ENCODE measurements at regions not wholly inside any gene's neighbourhood (a gene's known extent, or its start where the extent isn't known, plus 50 kb on each side); places are given as distances from the start of the nearest gene placed in this dataset.

- CTCF ChIA-PET: interaction anchor here (1.4 to 2.4 kb wide), 2 partner anchors 44 to 88 kb away, joined by 4 to 11 read pairs; no protein-coding TSS in a partner anchor
- intact Hi-C loops (cut with micrococcal nuclease): loop anchor here (5.0 kb wide), 1 partner anchor 181 kb away; no protein-coding TSS in a partner anchor
Measured at GRCh38 chr9:31302620-31303418, 1081.6 kb upstream of the ACO1 start.

DNA sequence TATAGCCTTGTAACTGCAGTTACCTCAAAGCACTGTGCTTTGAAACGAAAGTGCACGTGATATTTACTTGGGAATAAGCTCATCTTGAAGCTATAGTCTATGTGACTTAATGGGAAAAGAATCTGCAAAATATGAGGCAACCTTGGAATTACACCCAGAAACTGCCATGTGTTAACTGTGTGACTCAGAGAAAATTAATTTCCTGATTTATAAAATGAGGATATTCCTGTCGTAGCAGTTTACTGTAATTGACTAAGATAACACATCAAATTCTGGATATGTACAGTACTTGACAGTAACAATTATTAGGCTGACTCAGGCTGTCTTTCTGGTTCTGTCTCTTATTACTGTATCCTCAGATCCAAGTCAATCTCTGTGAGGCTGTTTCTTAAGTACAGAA, 1079.9 kb upstream of the ACO1 start:
- POLR2A ChIA-PET: no interaction called here
- Histone ChIP-seq H3K4me3 (replicated peaks in 1 of 3; ENCODE audit: insufficient read depth in 1 of 3, low read depth in 1 of 3, low read length in 3 of 3) (no peak overlapping the region), H3K4me1 (ENCODE audit: control insufficient read depth, extremely low read depth, insufficient read depth, low read length) (peaks cover 25% of the 10 kb centered on the region), H3K4me2 (ENCODE audit: insufficient read depth, low read length) (peak overlapping the region; percentile 88), H3K27me3 (ENCODE audit: control insufficient read depth in 2 of 2, insufficient read depth in 2 of 2, low read length in 2 of 2) (no peaks in the 10 kb centered on the region), H3K27ac (ENCODE audit: insufficient read depth, low read depth, low read length) (peak overlapping the region; percentile 83), H3K79me2 (ENCODE audit: control insufficient read depth, insufficient read depth, low read length) (no peaks in the 10 kb centered on the region), H3K9ac (replicated peaks; ENCODE audit: extremely low read depth, insufficient read depth, low read length) (peak overlapping the region; percentile 71), H3K36me3 (ENCODE audit: control insufficient read depth in 2 of 2, extremely low read depth in 1 of 2, insufficient read depth in 2 of 2, low read length in 2 of 2) (no peaks in the 10 kb centered on the region), H2AFZ (ENCODE audit: low read depth, low read length) (no peak overlapping the region), H3K9me3 (replicated peaks; ENCODE audit: control insufficient read depth, insufficient read depth, low read length) (no peaks in the 10 kb centered on the region), H3K9me1 (replicated peaks; ENCODE audit: control insufficient read depth, extremely low read depth, insufficient read depth, low read length) (no peaks in the 10 kb centered on the region), H4K20me1 (replicated peaks; ENCODE audit: control insufficient read depth, extremely low read depth, insufficient read depth, low read length) (no peaks in the 10 kb centered on the region)
- BruUV-seq (replicated peaks): no TSS peak
- CTCF ChIA-PET: interaction anchor here (0.6 to 2.4 kb wide), 11 partner anchors 15 to 480 kb away, joined by 3 to 11 read pairs (median 4); no protein-coding TSS in a partner anchor
- TF ChIP-seq FOS (IDR thresholded peaks at IDR 0.05; ENCODE audit: borderline replicate concordance, insufficient read depth, low read length): peak; percentile 88
- no peak for TF ChIP-seq EZH2 (IDR thresholded peaks at IDR 0.05; ENCODE audit: borderline replicate concordance, low read depth, low read length, severe bottlenecking)
- TF ChIP-seq JUN (IDR thresholded peaks at IDR 0.05; ENCODE audit: borderline replicate concordance, insufficient read depth, insufficient read length, low read depth): peak; percentile 94
- no peak for TF ChIP-seq CTCF (IDR thresholded peaks at IDR 0.05; ENCODE audit: extremely low read depth in 1 of 2, insufficient read depth in 1 of 2, low read depth in 1 of 2, low read length in 2 of 2)
- TF ChIP-seq, protein P1, sequence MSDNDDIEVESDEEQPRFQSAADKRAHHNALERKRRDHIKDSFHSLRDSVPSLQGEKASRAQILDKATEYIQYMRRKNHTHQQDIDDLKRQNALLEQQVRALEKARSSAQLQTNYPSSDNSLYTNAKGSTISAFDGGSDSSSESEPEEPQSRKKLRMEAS (IDR thresholded peaks at IDR 0.05; ENCODE audit: insufficient read depth, insufficient read length): no peak
- TF ChIP-seq MYC (IDR thresholded peaks at IDR 0.05; ENCODE audit: low read depth, low read length): no peak
- TF ChIP-seq POLR2A (IDR thresholded peaks at IDR 0.05; ENCODE audit: low read depth, low read length): peak; percentile 39
- TF ChIP-seq GATA2 (IDR thresholded peaks at IDR 0.05; ENCODE audit: insufficient read depth, insufficient read length, low read depth, low read length): peak; percentile 45
- TF ChIP-seq POLR2AphosphoS5 (IDR thresholded peaks at IDR 0.05; ENCODE audit: insufficient read depth, low read depth, low read length): peak; percentile 13
- dilution Hi-C loops (cut with MboI; ENCODE audit: extremely low pct_ligation_motif_present, low sequenced_read_pairs) (no loop called here), intact Hi-C loops (cut with micrococcal nuclease) (loop anchor here (1.0 to 5.0 kb wide), 4 partner anchors 32 to 308 kb away; no protein-coding TSS in a partner anchor)
- FAIRE-seq (peak; percentile 89), DNase-seq (ENCODE audit: low read depth, low spot score) (peak; percentile 95)

More at GRCh38 chr9:31302620-31303418, 1081.6 kb upstream of the ACO1 start:
- H3K9me3 ChIP-seq (replicated peaks; ENCODE audit: control insufficient read depth, insufficient read depth, low read length): no peaks in the 10 kb centered on the region
- no peaks in the 10 kb centered on the region for H3K9me1 ChIP-seq (replicated peaks; ENCODE audit: control insufficient read depth, extremely low read depth, insufficient read depth, low read length)
- no peak overlapping the region for H3K27ac ChIP-seq (ENCODE audit: insufficient read depth, low read depth, low read length)
- H3K4me3 ChIP-seq (replicated peaks in 1 of 3; ENCODE audit: insufficient read depth in 1 of 3, low read depth in 1 of 3, low read length in 3 of 3): no peak overlapping the region
- no peak overlapping the region for H3K9ac ChIP-seq (replicated peaks; ENCODE audit: extremely low read depth, insufficient read depth, low read length)
- POLR2A ChIA-PET: no interaction called here
- peaks cover 25% of the 10 kb centered on the region for H3K4me1 ChIP-seq (ENCODE audit: control insufficient read depth, extremely low read depth, insufficient read depth, low read length)
- DNase-seq (ENCODE audit: low read depth, low spot score) (no peak), FAIRE-seq (no peak)
- H3K36me3 ChIP-seq (ENCODE audit: control insufficient read depth in 2 of 2, extremely low read depth in 1 of 2, insufficient read depth in 2 of 2, low read length in 2 of 2): no peaks in the 10 kb centered on the region
- dilution Hi-C loops (cut with MboI; ENCODE audit: extremely low pct_ligation_motif_present, low sequenced_read_pairs): no loop called here
- H3K79me2 ChIP-seq (ENCODE audit: control insufficient read depth, insufficient read depth, low read length): no peaks in the 10 kb centered on the region
- no peaks in the 10 kb centered on the region for H3K27me3 ChIP-seq (ENCODE audit: control insufficient read depth in 2 of 2, insufficient read depth in 2 of 2, low read length in 2 of 2)
- TF ChIP-seq EZH2 (IDR thresholded peaks at IDR 0.05; ENCODE audit: borderline replicate concordance, low read depth, low read length, severe bottlenecking): no peak
- H2AFZ ChIP-seq (ENCODE audit: low read depth, low read length): peak overlapping the region; percentile 21
- BruUV-seq (replicated peaks): no TSS peak
- no peaks in the 10 kb centered on the region for H4K20me1 ChIP-seq (replicated peaks; ENCODE audit: control insufficient read depth, extremely low read depth, insufficient read depth, low read length)
- H3K4me2 ChIP-seq (ENCODE audit: insufficient read depth, low read length): no peak overlapping the region
